Body of pancreas (tissue), 4 donors: ENCODE measurements at regions not wholly inside any gene's neighbourhood (a gene's known extent, or its start where the extent isn't known, plus 50 kb on each side); places are given as distances from the start of the nearest gene placed in this dataset.

Experiments used
- ATAC-seq: fragments of 150-250 bp; one replicate; pipeline ENCODE4 v1.9.1; 2016
- DNase-seq, 4 donors: peaks; one replicate each; pipeline ENCODE4 v3.0.0-alpha.2; 2019
- H3K27ac ChIP-seq, 4 donors: fragments of 200-600 bp; sonication (generic); 1 replicate in 3 of 4; 2 replicates in 1 of 4; pipeline versions ENCODE4 v1.5.1 to v1.6.1; 2016 to 2019; ENCODE audit warnings: mild to moderate bottlenecking in 1 of 4, mixed read lengths in 1 of 4, moderate library complexity in 1 of 4
- H3K27me3 ChIP-seq, 2 donors: fragments of 200-600 bp; sonication (generic); one replicate each; pipeline ENCODE4 v1.6.0; 2016; ENCODE audit warnings: mild to moderate bottlenecking in 1 of 2
- H3K36me3 ChIP-seq, 2 donors: fragments of 200-600 bp; sonication (generic); replicated peaks in 1 of 2; 2 replicates each; pipeline ENCODE4 v1.5.1; 2016; ENCODE audit warnings: low read depth in 2 of 2; ENCODE audit not compliant: insufficient read depth in 1 of 2
- H3K4me1 ChIP-seq: fragments of 200-600 bp; sonication (generic); one replicate; pipeline ENCODE4 v1.6.0; 2016
- H3K4me3 ChIP-seq, 2 donors: fragments of 200-600 bp; sonication (generic); 1 replicate in 1 of 2; 2 replicates in 1 of 2; pipeline ENCODE4 v1.5.1; 2016 to 2019
- H3K9me3 ChIP-seq, 3 donors: fragments of 200-600 bp; sonication (generic); 1 replicate in 2 of 3; 2 replicates in 1 of 3; pipeline ENCODE4 v1.5.1; 2016
- CTCF ChIP-seq, 7 experiments: fragments of 450-650 bp in 4 of 7; fragments of 200-600 bp in 3 of 7; sonication (generic) in 3 of 7; IDR thresholded peaks; one replicate each; pipeline ENCODE4 v1.5.1; 2016 to 2019; ENCODE audit warnings: antibody characterized with exemption in 7 of 7
- POLR2A ChIP-seq, 3 donors: fragments of 450-650 bp; IDR thresholded peaks; one replicate each; pipeline ENCODE4 v1.6.1; 2016; ENCODE audit warnings: antibody characterized with exemption in 3 of 3, mild to moderate bottlenecking in 2 of 3
- WGBS, 2 donors: methylation state at CpG; one replicate each; pipeline ENCODE4 v1.1.5; 2017; 5-methylcytosine and 5-hydroxymethylcytosine counted together
- intact Hi-C: fragments of 100-400 bp; cut with DNase I; formaldehyde crosslinking; loops from one replicate; pipeline ENCODE4 v1.15.1; 2023

GRCh38 chr4:123480706-123481418 is 84.3 kb downstream of the SPRY1 start:
- H3K9me3 ChIP-seq = no peaks in the 10 kb centered on the region
- H3K36me3 ChIP-seq = no peaks in the 10 kb centered on the region
- intact Hi-C loops = no loop called here
- no peaks in the 10 kb centered on the region for H3K27me3 ChIP-seq
- 86 to 90% methylated on average over 7 of the region's 7 CpGs for WGBS, 2 donors
- TF ChIP-seq CTCF (IDR thresholded peaks at IDR 0.05) (no peak), POLR2A (IDR thresholded peaks at IDR 0.05) (no peak)
- peaks cover 17% of the 10 kb centered on the region for H3K4me1 ChIP-seq
- ATAC-seq = no peak
- H3K27ac ChIP-seq = no peak overlapping the region
- no peak overlapping the region for H3K4me3 ChIP-seq
- DNase-seq = no peak

- ATAC-seq (no peak), DNase-seq (no peak)
- no peak overlapping the region for H3K27ac ChIP-seq
- H3K9me3 ChIP-seq = no peaks in the 10 kb centered on the region
- intact Hi-C loops = no loop called here
- H3K4me1 ChIP-seq = peaks cover 17% of the 10 kb centered on the region
- no peaks in the 10 kb centered on the region for H3K27me3 ChIP-seq
- H3K4me3 ChIP-seq = no peak overlapping the region
- WGBS, 2 donors = 90 to 92% methylated on average over 3 of the region's 3 CpGs
- TF ChIP-seq POLR2A (IDR thresholded peaks at IDR 0.05) (no peak), CTCF (IDR thresholded peaks at IDR 0.05) (no peak)
- H3K36me3 ChIP-seq = no peaks in the 10 kb centered on the region
Observed at GRCh38 chr4:123481717-123482116, 85.1 kb downstream of the SPRY1 start.

- H3K27me3 ChIP-seq = no peaks in the 10 kb centered on the region
- no peaks in the 10 kb centered on the region for H3K36me3 ChIP-seq
- 56 to 82% methylated on average over 4 of the region's 4 CpGs for WGBS, 2 donors
- ATAC-seq = no peak
- no peak for TF ChIP-seq CTCF (IDR thresholded peaks at IDR 0.05)
- no peak for TF ChIP-seq POLR2A (IDR thresholded peaks at IDR 0.05)
- peaks cover 7% of the 10 kb centered on the region for H3K4me1 ChIP-seq
- intact Hi-C loops = no loop called here
- no peaks in the 10 kb centered on the region for H3K9me3 ChIP-seq
- no peak overlapping the region for H3K4me3 ChIP-seq
- no peak for DNase-seq
- no peak overlapping the region for H3K27ac ChIP-seq
Observed at GRCh38 chr4:123484291-123484926, 87.8 kb downstream of the SPRY1 start.

- ATAC-seq (no peak), DNase-seq (no peak)
- H3K27me3 ChIP-seq = no peaks in the 10 kb centered on the region
- intact Hi-C loops = no loop called here
- H3K27ac ChIP-seq = no peak overlapping the region
- WGBS, 2 donors = 68 to 90% methylated on average over 1 of the region's 1 CpG
- TF ChIP-seq POLR2A (IDR thresholded peaks at IDR 0.05) (no peak), CTCF (IDR thresholded peaks at IDR 0.05) (no peak)
- no peaks in the 10 kb centered on the region for H3K4me1 ChIP-seq
- H3K36me3 ChIP-seq = no peaks in the 10 kb centered on the region
- no peak overlapping the region for H3K4me3 ChIP-seq
- H3K9me3 ChIP-seq = no peaks in the 10 kb centered on the region
Observed at GRCh38 chr4:123485601-123486000, 89.0 kb downstream of the SPRY1 start.

GRCh38 chr4:123488916-123489315 is 92.3 kb downstream of the SPRY1 start:
- intact Hi-C loops = no loop called here
- no peak overlapping the region for H3K27ac ChIP-seq
- H3K9me3 ChIP-seq = no peaks in the 10 kb centered on the region
- no peak for TF ChIP-seq CTCF (IDR thresholded peaks at IDR 0.05)
- TF ChIP-seq POLR2A (IDR thresholded peaks at IDR 0.05) = no peak
- DNase-seq = no peak
- no peaks in the 10 kb centered on the region for H3K36me3 ChIP-seq
- 61 to 76% methylated on average over 5 of the region's 5 CpGs for WGBS, 2 donors
- ATAC-seq = no peak
- no peaks in the 10 kb centered on the region for H3K4me1 ChIP-seq
- H3K27me3 ChIP-seq = no peaks in the 10 kb centered on the region
- H3K4me3 ChIP-seq = no peak overlapping the region
